Body of pancreas (tissue), 4 donors: ENCODE measurements at regions not wholly inside any gene's neighbourhood (a gene's known extent, or its start where the extent isn't known, plus 50 kb on each side); places are given as distances from the start of the nearest gene placed in this dataset.

Source experiments
- POLR2A ChIP-seq, 3 donors: fragments of 450-650 bp; IDR thresholded peaks; one replicate each; pipeline ENCODE4 v1.6.1; 2016; ENCODE audit warnings: antibody characterized with exemption in 3 of 3, mild to moderate bottlenecking in 2 of 3
- TF ChIP-seq, protein P1 (sequence below), 7 experiments: fragments of 450-650 bp in 4 of 7; fragments of 200-600 bp in 3 of 7; sonication (generic) in 3 of 7; IDR thresholded peaks; one replicate each; pipeline ENCODE4 v1.5.1; 2016 to 2019; ENCODE audit warnings: antibody characterized with exemption in 7 of 7

DNA sequence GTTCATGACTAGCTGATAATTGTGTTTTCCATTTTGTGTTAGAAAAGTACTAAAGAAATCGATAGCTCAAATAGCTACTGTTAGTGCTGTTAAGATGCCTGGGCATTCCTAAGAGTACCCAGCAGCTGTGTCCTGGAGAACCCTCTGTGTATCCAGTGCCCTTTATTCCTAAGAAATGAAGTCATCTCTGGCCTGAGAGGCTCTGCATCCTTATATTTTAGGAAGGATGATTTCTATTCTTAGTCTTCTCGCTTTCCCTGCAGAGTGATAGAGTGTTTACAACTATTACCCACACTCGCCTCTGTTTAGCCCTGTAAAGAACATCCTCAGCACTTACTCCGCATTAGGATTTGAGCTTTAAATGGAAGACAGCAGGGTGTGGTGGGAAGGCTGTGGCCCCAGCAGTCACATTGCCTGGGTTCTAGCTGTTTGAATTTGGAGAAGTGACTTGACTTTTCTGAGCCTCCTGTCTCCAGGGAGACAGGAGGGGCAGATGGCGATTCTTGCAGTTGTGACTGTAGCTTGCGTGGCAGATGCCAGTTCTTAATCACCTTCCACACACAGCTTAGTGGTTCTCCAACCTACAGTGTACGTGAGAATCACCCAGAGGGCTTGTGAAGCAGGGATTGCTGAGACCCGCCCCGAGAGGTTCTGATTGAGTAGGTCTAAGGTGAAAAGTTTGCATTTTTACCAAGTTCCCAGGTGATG, 177.2 kb upstream of the PITX1 start:
- TF ChIP-seq, protein P1, sequence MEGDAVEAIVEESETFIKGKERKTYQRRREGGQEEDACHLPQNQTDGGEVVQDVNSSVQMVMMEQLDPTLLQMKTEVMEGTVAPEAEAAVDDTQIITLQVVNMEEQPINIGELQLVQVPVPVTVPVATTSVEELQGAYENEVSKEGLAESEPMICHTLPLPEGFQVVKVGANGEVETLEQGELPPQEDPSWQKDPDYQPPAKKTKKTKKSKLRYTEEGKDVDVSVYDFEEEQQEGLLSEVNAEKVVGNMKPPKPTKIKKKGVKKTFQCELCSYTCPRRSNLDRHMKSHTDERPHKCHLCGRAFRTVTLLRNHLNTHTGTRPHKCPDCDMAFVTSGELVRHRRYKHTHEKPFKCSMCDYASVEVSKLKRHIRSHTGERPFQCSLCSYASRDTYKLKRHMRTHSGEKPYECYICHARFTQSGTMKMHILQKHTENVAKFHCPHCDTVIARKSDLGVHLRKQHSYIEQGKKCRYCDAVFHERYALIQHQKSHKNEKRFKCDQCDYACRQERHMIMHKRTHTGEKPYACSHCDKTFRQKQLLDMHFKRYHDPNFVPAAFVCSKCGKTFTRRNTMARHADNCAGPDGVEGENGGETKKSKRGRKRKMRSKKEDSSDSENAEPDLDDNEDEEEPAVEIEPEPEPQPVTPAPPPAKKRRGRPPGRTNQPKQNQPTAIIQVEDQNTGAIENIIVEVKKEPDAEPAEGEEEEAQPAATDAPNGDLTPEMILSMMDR (IDR thresholded peaks at IDR 0.05) = no peak
- TF ChIP-seq POLR2A (IDR thresholded peaks at IDR 0.05) = no peak
